WTC11 (cell line): ENCODE measurements at regions not wholly inside any gene's neighbourhood (a gene's known extent, or its start where the extent isn't known, plus 50 kb on each side); places are given as distances from the start of the nearest gene placed in this dataset.

Source experiments
- ATAC-seq: fragments of 200-7000 bp; cut with Tn5 transposase; 2 replicates; pipeline ENCODE4 v1.10.0; 2021; ENCODE audit warnings: mild to moderate bottlenecking, moderate library complexity
- CTCF ChIA-PET: fragments of 300-600 bp; sonication (Branson Sonifier 250); formaldehyde crosslinking; loops from one replicate; lab custom pipeline; 2021; ENCODE audit warnings: antibody characterized with exemption; lab: Charles Lee
- POLR2A ChIA-PET: fragments of 350-600 bp; sonication (Branson Sonifier 250); formaldehyde crosslinking; loops from one replicate; lab custom pipeline; 2021; ENCODE audit warnings: antibody characterized with exemption; lab: Charles Lee
- DNase-seq: peaks from one replicate; pipeline ENCODE4 v3.0.0; 2021; ENCODE audit warnings: low spot score
- H3K27ac Mint-ChIP-seq: 2 replicates; pipeline ENCODE4 v1.8.0; 2021; ENCODE audit warnings: mixed read lengths
- H3K27me3 Mint-ChIP-seq: 2 replicates; pipeline ENCODE4 v1.8.0; 2021; ENCODE audit warnings: low read depth, mild to moderate bottlenecking, moderate library complexity, mixed read lengths
- H3K36me3 Mint-ChIP-seq: 2 replicates; pipeline ENCODE4 v1.8.0; 2021; ENCODE audit warnings: mixed read lengths
- H3K4me1 Mint-ChIP-seq: 2 replicates; pipeline ENCODE4 v1.8.0; 2022; ENCODE audit warnings: mixed read lengths
- H3K4me3 Mint-ChIP-seq: 2 replicates; pipeline ENCODE4 v1.8.0; 2021; ENCODE audit warnings: mild to moderate bottlenecking, moderate library complexity, mixed read lengths
- H3K9me3 Mint-ChIP-seq: 2 replicates; pipeline ENCODE4 v1.8.0; 2021; ENCODE audit warnings: mixed read lengths
- ATF6 ChIP-seq: sonication (generic); formaldehyde crosslinking; IDR thresholded peaks from 2 replicates; pipeline ENCODE4 v1.8.1; 2023; ENCODE audit warnings: mild to moderate bottlenecking, missing genetic modification reagents
- CBFB ChIP-seq: sonication (generic); formaldehyde crosslinking; IDR thresholded peaks from 2 replicates; pipeline ENCODE4 v1.8.1; 2022; ENCODE audit warnings: mild to moderate bottlenecking, low read depth, missing genetic modification reagents
- CTCF ChIP-seq: fragments of 200-600 bp; IDR thresholded peaks from 2 replicates; pipeline ENCODE4 v1.8.0; 2022; ENCODE audit warnings: antibody characterized with exemption
- FOXP4 ChIP-seq: sonication (generic); formaldehyde crosslinking; IDR thresholded peaks from 2 replicates; pipeline ENCODE4 v1.8.0; 2022; ENCODE audit warnings: mild to moderate bottlenecking, missing genetic modification reagents
- HMGXB4 ChIP-seq: sonication (generic); formaldehyde crosslinking; IDR thresholded peaks from 2 replicates; pipeline ENCODE4 v1.8.1; 2023; ENCODE audit warnings: mild to moderate bottlenecking, moderate library complexity, missing genetic modification reagents
- IRF1 ChIP-seq: sonication (generic); formaldehyde crosslinking; IDR thresholded peaks from 2 replicates; pipeline ENCODE4 v1.8.0; 2023; ENCODE audit warnings: missing genetic modification reagents
- NR1H2 ChIP-seq: sonication (generic); formaldehyde crosslinking; IDR thresholded peaks from 2 replicates; pipeline ENCODE4 v1.9.0; 2021; ENCODE audit warnings: mild to moderate bottlenecking, moderate library complexity, missing genetic modification reagents
- RELA ChIP-seq: sonication (generic); formaldehyde crosslinking; IDR thresholded peaks from 2 replicates; pipeline ENCODE4 v1.8.1; 2022; ENCODE audit warnings: missing genetic modification reagents, mild to moderate bottlenecking, borderline replicate concordance
- ZMAT4 ChIP-seq: fragments of 250-450 bp; sonication (Bioruptor Pico); IDR thresholded peaks from 2 replicates; pipeline ENCODE4 v1.9.0; 2021; ENCODE audit warnings: mild to moderate bottlenecking
- ZNF281 ChIP-seq: sonication (generic); formaldehyde crosslinking; IDR thresholded peaks from 2 replicates; pipeline ENCODE4 v1.8.0; 2023; ENCODE audit warnings: mild to moderate bottlenecking, missing genetic modification reagents
- ZNF317 ChIP-seq: sonication (generic); formaldehyde crosslinking; IDR thresholded peaks from 2 replicates; pipeline ENCODE4 v1.8.1; 2023; ENCODE audit warnings: low read depth, mild to moderate bottlenecking, moderate library complexity, missing genetic modification reagents, borderline replicate concordance
- ZNF512 ChIP-seq: sonication (generic); formaldehyde crosslinking; IDR thresholded peaks from 2 replicates; pipeline ENCODE4 v1.8.1; 2022; ENCODE audit warnings: missing genetic modification reagents, borderline replicate concordance

GRCh38 chr3:157830556-157831236 lies 275.5 kb downstream of the SHOX2 start:
- Mint-ChIP-seq H3K36me3 (peaks cover 9% of the 10 kb centered on the region), H3K27ac (peak overlapping the region; percentile 2; the same call in 1 of the 2 replicates), H3K27me3 (no peaks in the 10 kb centered on the region), H3K4me3 (no peak overlapping the region), H3K4me1 (peaks cover 7% of the 10 kb centered on the region), H3K9me3 (peaks cover 35% of the 10 kb centered on the region)
- peak; percentile 58 for ATAC-seq
- no peak for TF ChIP-seq NR1H2
- no peak for TF ChIP-seq IRF1 (CRISPR knock-in tag)
- no peak for TF ChIP-seq ATF6 (CRISPR knock-in tag)
- ChIA-PET CTCF (no interaction called here), POLR2A (no interaction called here)
- no peak for DNase-seq

- no peak for DNase-seq
- Mint-ChIP-seq H3K36me3 (peaks cover 9% of the 10 kb centered on the region), H3K27me3 (no peaks in the 10 kb centered on the region), H3K9me3 (peaks cover 35% of the 10 kb centered on the region), H3K4me1 (peaks cover 7% of the 10 kb centered on the region), H3K4me3 (no peak overlapping the region), H3K27ac (no peak overlapping the region)
- POLR2A ChIA-PET, result no interaction called here
- CTCF ChIA-PET, result no interaction called here
- ATAC-seq, result no peak
- TF ChIP-seq RELA (CRISPR knock-in tag) (no peak), ZNF512 (CRISPR knock-in tag) (no peak), HMGXB4 (no peak), ZNF317 (CRISPR knock-in tag) (no peak), CTCF (no peak), ZNF281 (CRISPR knock-in tag) (no peak), ATF6 (CRISPR knock-in tag) (no peak), FOXP4 (CRISPR knock-in tag) (no peak), CBFB (CRISPR knock-in tag) (no peak), ZMAT4 (CRISPR knock-in tag) (no peak)
These were observed 276.4 kb downstream of the SHOX2 start for GRCh38 chr3:157829786-157830185.
